GM21526 (cell line): ENCODE measurements at regions not wholly inside any gene's neighbourhood (a gene's known extent, or its start where the extent isn't known, plus 50 kb on each side); places are given as distances from the start of the nearest gene placed in this dataset.
A peak's percentile ranks its signal among the peaks of the same experiment; 100 is the strongest.
"Not testable (repeated sequence)": the region's sequence is repeated elsewhere in the genome, so short reads cannot be mapped to it uniquely, and the experiment has no call there.

Experiments
- ATAC-seq: cut with Tn5 transposase; IDR thresholded peaks from one replicate; pipeline ENCODE4 v1.9.1; 2021; ENCODE audit warnings: moderate library complexity; ENCODE audit not compliant: unreplicated experiment, low FRiP score

GRCh38 chr9:100639854-100640253 is 62.0 kb downstream of the CAVIN4 start:
- ATAC-seq = no peak

DNA sequence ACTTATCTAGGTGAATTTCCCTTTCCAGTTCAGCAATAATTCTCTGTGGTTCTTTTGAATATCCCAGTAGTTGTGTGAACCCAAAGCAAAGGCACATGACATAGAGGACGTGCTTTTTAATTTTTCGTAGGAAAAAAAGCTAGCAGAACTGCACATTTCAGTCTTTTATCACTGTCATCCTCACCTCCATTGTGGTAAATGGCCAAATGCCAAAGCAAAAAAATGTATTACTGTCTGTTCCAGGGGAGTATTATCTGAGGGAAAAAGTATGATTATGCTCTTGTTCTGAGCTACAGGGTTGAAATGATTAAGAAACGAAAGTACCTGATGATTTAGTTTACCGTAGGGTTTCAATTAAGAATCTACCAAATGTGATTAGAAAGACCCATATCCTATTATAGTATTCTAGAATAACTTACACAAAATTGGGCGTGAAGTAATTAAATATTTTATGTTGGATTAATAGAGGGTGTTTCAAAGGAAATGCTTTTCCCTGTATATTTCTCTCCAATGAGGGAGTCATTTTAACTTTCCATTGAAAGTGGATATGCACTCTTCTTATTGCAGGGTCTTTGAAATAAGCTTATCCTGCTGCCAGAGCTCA is 62.7 kb downstream of the CAVIN4 start:
- no peak for ATAC-seq

DNA sequence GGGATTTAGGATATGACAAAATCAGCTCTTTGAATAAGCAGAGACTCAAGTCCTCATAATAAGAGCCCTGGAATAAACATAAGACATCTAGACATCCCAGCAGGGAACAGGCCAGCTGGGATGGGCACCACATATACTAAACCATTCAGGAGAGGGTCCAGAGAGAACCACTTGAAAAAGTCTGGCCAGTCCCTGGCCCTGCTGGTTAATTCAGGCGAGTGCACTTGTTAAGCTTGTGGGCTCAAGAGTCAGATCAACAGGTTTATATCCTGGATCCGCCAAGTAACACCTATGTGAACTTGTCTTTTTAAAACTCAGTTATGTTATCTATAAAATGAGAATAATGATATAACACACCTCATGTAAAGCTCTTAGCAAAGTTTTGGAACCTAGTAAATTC is 63.3 kb downstream of the CAVIN4 start:
- no peak for ATAC-seq

DNA sequence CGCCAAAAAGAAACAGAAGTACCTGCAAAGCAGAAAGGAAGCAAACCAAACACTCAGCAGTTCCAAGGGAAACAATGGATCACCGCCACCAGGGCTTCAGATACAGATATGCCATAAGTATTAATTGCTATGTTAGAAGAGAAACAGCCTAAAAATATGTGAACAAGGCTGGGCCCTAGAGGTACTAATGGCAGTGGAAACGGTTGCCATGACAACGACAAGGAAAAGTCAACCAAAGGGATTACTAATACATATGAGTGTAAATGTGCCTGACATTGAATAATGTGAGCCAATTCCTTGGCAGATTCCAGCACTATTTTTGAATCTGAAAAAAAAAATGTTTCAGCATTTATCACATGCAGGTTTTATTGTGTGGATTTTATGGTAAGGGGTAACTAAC is 75.0 kb downstream of the CAVIN4 start:
- ATAC-seq = no peak

DNA sequence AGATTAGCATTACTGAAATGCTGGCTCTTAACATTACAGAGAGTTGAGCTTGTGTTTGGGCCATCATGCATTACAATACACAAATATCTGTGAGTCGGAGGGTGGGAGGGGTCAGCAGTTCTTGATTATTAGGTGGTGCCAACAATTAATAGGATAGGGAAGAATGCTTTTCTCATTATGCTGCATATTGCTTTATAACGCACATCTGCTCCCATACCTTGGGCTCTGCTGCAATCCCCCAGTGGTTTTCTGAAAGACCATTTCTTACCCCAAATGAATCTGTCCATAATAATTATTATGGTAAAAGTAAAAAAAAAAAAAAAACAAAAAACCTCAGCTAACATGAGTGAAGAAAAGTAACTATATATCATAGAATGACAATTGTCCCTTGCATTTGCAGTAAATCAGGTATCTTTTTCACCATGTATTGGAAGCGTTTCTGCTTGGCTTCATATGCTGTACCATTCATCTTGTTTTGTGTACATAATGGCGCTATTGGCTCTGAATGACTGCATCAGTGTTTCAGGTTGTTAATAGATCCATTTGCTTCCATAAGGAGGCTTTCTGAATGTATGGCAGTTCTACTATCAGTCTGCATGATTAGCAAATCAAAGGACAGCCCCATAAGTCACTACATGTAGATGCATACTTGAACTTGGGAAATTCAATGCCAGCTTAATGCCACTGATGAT is 75.9 kb downstream of the CAVIN4 start:
- no peak for ATAC-seq

- ATAC-seq = not testable (repeated sequence)
Observed at GRCh38 chr9:100656851-100657250, 79.0 kb downstream of the CAVIN4 start.

GRCh38 chr9:100661668-100662067 is 83.8 kb downstream of the CAVIN4 start:
- no peak for ATAC-seq

GRCh38 chr9:100662122-100662521 is 84.2 kb downstream of the CAVIN4 start:
- no peak for ATAC-seq

DNA sequence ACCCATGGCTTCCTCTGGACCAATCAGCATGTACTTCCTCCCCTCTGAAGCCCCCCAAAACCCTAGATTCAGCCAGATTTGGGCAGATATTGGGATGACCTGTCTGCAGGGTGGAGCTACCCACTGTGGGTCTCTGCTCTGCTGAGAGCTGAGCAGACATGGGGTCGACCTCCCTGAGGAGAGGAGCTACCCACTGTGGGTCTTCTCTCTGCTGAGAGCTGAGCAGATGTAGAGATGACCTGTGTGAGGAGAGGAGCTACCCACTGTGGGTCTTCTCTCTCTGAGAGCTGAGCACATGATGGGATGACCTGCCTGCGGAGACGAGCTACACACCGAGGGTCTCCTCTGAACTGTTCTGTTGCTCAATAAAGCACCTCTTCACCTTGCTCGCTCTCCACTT is 89.6 kb downstream of the CAVIN4 start:
- no peak for ATAC-seq

GRCh38 chr9:100668024-100668423 is 90.1 kb downstream of the CAVIN4 start:
- no peak for ATAC-seq

- ATAC-seq = no peak
Observed at GRCh38 chr9:100669968-100670367, 92.1 kb downstream of the CAVIN4 start.

GRCh38 chr9:100670719-100671118 is 92.8 kb downstream of the CAVIN4 start:
- peak; percentile 92 for ATAC-seq

GRCh38 chr9:100671898-100672297 is 94.0 kb downstream of the CAVIN4 start:
- ATAC-seq = no peak

GRCh38 chr9:100673249-100673648 is 95.4 kb downstream of the CAVIN4 start:
- no peak for ATAC-seq

DNA sequence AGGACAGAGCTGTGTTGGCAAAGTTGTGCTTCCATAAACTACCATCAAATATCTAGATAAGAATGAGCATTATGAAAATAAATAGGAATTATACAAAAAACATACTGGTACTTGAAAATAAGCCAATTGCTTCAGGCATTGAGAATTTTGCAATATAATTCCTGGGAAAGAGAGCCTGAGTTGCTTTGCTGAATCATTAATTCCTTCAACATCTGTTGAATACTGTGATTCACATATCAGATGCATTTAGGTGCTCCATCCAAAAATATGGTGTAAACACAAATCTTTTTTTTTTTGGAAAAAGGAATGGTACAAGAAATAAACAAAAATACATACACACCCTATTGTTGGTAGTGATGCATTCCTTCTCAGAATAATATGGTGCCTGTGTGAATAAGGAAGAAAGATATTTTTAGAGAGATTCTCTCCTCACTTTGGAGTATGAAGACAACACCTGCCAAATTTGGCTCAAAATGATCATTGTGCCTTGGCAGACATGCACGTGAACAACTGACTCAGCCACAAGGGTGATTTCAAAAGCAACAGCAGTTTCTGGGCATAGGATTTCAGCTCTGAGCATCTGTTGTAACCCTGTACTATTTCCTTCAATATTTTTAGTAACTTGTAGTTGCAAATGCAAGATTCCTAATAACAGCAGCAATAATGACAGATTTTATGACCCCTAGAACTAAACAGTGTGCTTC is 96.7 kb downstream of the CAVIN4 start:
- no peak for ATAC-seq

DNA sequence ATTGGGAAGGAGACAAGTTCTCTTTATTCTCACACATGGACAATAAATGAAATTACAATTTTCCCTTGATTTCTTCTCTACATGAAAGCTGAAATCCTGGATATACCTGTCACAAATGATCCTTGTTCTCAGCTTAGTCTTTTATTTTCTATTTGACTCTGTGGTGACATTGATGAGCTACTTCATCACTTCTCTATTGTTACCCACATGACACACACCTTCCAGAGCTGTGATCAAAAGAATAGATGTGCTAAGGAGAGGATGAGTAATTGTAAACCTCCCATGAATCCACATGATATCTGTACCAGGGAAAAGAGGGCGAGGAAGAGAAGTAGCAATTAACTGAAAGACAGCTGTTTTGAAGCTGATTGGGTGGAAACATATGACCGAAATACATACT is 102.0 kb downstream of the CAVIN4 start:
- no peak for ATAC-seq

GRCh38 chr9:100686420-100686819 is 108.5 kb downstream of the CAVIN4 start:
- no peak for ATAC-seq

DNA sequence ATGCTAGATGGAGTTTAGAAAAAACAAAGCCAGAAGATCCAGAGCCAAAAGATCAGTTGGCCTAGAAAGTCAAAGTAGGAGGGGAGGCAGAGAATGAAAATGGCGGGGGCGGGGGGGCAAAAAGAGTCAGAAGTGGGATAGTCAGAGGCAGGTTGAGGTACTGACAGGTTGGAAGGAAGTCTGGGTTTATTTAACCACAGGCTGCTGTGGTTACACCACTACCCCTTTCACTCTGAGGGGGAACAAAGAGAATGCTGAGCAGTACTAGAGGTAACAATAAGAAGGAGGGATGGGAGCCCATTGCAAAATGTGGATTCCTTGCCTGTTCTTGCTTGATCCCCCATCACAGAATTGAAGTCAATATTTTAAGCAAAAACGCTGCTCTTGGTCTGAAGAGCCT is 111.8 kb downstream of the CAVIN4 start:
- no peak for ATAC-seq

- ATAC-seq = no peak
Observed at GRCh38 chr9:100690438-100690837, 112.6 kb downstream of the CAVIN4 start.

GRCh38 chr9:100697339-100697738 is 119.5 kb downstream of the CAVIN4 start:
- ATAC-seq = no peak

DNA sequence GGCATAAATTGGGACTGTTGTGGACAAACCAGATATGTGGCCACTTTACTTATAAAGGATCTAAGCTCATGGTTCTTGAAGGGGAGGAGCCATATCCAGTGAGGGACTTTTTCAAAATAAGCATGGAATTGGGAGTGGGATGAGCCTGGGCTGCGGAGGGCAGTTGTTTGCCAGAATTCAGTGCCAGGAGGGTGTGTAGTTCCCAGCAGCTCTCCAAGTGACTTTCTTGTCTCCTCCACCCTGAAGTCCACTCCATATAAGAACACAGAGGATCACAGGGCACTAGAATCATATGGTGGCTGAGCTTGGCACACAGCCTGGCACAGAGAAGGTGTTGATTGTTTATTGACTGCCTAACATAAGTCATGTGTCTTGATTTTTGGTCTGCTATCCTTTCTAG is 121.1 kb downstream of the CAVIN4 start:
- no peak for ATAC-seq

- no peak for ATAC-seq
Observed at GRCh38 chr9:100699668-100700067, 121.8 kb downstream of the CAVIN4 start.
